Mononuclear cell (primary cell): ENCODE measurements at regions not wholly inside any gene's neighbourhood (a gene's known extent, or its start where the extent isn't known, plus 50 kb on each side); places are given as distances from the start of the nearest gene placed in this dataset.

Source experiments
- H3K27me3 ChIP-seq: 2 replicates; pipeline ENCODE4 v1.6.0; 2011; ENCODE audit warnings: low read length, control low read depth; ENCODE audit not compliant: insufficient read depth
- H3K4me1 ChIP-seq: 2 replicates; pipeline ENCODE4 v1.5.1; 2011; ENCODE audit warnings: mild to moderate bottlenecking, low read length, control low read depth; ENCODE audit not compliant: insufficient read depth
- H3K4me3 ChIP-seq: 2 replicates; pipeline ENCODE4 v1.5.1; 2011; ENCODE audit warnings: mild to moderate bottlenecking, low read length, moderate library complexity
- H3K9me3 ChIP-seq: 2 replicates; pipeline ENCODE4 v1.5.1; 2011; ENCODE audit warnings: low read depth, mild to moderate bottlenecking, control low read depth, low read length

DNA sequence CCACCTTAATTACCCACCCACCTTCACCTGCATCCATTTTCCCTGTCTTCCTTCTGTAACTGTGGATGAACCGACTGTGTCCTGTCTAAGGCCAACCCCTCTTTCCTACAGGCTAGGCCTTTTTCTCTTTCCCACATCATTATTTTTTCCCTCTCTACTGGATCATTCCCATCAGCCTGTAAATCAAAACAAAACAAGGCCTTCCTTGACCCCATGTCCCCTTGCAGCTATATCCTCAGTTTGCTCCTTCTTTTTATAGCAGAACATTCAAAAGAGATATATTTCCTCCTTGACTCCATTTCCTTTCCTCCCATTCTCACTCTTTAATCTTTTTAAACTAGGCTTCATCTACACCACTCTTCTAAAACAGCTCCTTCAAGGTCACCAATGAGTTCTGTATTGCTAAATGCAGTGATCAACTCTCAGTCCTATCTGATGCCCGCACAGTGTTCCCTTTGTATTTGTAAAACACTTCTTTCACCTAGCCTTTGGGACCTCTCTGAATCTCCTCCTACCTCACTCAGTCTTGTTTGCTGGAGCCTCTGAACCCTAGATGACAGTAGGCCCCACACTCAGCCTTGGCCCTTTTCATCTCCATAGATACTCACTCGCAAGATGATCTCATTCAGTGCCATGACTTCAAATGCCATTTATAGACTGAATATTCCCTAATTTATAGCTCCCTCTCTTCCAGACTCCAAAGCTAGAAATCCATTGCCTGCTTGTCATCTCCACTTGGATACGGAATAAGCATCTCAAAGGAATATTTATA lies 55.7 kb downstream of the CXCR4 start:
- Histone ChIP-seq H3K27me3 (no peaks in the 10 kb centered on the region), H3K9me3 (no peaks in the 10 kb centered on the region)

DNA sequence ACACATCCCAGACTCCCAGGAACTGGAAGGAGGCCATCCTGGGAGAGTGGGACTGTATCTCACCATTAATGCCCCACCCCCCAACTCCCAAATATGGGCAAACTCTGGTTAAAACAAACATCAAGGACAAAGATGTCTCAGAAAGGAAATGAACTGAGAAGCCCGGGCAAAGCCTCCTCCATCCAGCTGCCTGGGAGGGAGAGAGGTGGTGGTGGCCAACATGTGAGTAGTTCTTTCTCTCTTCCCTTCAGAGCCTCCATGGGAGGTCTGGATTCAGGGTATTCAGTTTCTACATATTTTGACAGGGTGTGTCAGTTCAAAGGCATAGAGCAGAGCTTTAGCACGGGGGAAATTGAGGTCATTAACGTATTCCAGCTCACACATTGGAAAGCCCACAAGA lies 57.5 kb downstream of the CXCR4 start:
- no peak overlapping the region for H3K4me3 ChIP-seq
- no peaks in the 10 kb centered on the region for H3K27me3 ChIP-seq
- no peaks in the 10 kb centered on the region for H3K9me3 ChIP-seq
- peaks cover 32% of the 10 kb centered on the region for H3K4me1 ChIP-seq

More for the DNA sequence above, 55.7 kb downstream of the CXCR4 start:
- Histone ChIP-seq H3K4me3 (no peak overlapping the region), H3K4me1 (peaks cover 26% of the 10 kb centered on the region)

DNA sequence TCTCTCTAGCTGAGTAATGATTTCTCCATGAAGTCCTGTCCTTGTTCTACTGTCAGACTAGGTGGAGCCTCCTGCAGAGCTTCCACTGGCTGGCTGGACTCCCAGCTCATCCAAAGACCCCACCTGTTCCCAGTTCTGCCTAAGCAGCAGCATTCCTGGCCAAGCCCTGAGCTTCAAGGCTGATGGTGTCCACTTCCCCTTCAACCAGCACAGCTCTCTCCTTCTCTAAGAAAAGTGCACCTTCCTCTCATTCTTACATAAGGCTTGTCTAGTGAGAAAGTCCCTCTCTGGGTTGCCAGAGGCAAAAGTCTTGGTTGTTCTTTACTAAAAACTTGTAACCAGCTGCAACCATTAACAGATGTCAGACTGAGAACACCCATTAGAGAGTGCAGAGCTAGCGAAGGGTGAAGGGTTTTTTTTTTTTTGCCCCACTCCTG lies 58.9 kb downstream of the CXCR4 start:
- no peak overlapping the region for H3K4me3 ChIP-seq
- H3K4me1 ChIP-seq: peaks cover 37% of the 10 kb centered on the region
- no peaks in the 10 kb centered on the region for H3K9me3 ChIP-seq
- no peaks in the 10 kb centered on the region for H3K27me3 ChIP-seq

DNA sequence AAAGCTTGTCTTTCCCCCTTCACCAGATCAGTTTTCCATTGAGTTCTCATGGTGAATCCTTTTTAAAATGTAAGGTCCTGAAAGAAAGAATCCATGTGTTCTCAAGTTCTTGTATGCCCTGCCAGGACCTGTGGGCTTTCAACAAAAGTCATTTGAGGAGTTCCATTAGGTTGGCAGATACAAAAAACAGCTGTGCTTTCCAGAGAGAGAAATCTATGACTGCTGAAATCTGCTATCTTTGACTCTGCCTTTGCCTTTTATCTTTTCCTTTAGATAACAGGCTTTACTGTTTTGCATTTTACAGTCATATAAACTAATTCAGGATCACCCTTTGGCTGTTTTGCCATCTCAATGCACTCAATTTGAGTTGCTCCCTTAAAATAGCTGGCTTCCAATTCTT lies 59.7 kb downstream of the CXCR4 start:
- Histone ChIP-seq H3K4me1 (peaks cover 37% of the 10 kb centered on the region), H3K9me3 (no peaks in the 10 kb centered on the region), H3K27me3 (no peaks in the 10 kb centered on the region), H3K4me3 (no peak overlapping the region)

- Histone ChIP-seq H3K27me3 (no peaks in the 10 kb centered on the region), H3K9me3 (no peaks in the 10 kb centered on the region), H3K4me1 (peaks cover 37% of the 10 kb centered on the region), H3K4me3 (no peak overlapping the region)
These were observed 60.2 kb downstream of the CXCR4 start for GRCh38 chr2:136057802-136058140.

DNA sequence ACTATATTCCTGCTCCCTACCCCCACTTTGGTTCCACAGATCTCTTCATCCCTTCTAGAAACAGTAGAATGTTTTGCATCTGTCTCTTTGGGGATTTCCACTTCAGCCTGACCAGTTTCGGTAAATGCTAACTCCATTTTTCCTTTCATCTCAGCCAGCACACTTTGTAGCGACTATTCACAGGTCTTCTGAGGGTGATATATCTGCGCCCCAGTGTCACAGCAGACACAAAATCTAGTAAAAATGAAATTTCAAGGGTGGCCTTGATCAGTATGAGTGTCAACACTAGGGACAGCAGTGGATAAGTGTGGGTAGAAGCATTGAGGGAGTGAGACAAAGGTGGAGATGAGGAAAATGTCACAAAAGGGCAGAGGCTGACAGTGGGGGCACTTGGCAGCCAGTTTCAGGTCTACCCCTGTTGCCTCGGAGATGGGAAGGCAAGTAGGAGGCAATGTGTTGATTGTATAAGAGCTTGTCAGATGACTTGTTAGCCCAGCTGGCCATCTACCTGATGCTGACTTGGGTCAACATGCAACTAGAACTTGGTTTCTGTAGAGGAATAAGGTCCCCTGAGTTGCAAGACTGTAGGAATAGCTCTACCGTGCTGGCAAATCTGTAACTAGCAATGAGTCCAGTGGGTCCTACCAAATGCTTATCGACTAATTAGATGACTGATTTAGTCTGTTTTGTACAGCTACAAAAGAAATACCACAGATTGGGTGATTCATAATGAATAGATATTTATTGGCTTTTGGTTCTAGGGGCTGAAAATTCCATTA lies 60.7 kb downstream of the CXCR4 start:
- peaks cover 39% of the 10 kb centered on the region for H3K4me1 ChIP-seq
- no peaks in the 10 kb centered on the region for H3K9me3 ChIP-seq
- no peak overlapping the region for H3K4me3 ChIP-seq
- no peaks in the 10 kb centered on the region for H3K27me3 ChIP-seq

- H3K9me3 ChIP-seq: no peaks in the 10 kb centered on the region
- H3K4me1 ChIP-seq: peaks cover 49% of the 10 kb centered on the region
- H3K27me3 ChIP-seq: no peaks in the 10 kb centered on the region
- H3K4me3 ChIP-seq: no peak overlapping the region
These were observed 61.8 kb downstream of the CXCR4 start for GRCh38 chr2:136055929-136056688.

DNA sequence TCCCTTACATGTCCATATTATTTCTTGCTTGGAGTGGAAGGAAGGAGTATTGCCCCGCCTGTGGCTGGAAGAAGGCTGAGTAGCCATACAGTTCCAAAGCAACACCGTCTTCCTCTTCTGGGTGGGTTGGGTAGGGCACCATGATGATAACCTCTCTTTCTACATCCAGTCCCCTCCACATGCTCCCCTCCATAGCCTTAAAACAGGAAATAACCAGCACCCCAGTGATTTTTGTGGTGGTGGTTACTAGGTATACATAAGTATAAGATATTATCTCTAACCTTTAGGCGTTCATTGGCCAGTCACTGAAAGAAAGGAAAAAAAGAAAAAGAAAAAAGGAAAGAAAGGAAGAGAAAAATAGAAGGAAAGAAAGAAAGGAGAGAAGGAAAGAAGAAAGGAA lies 63.1 kb downstream of the CXCR4 start:
- Histone ChIP-seq H3K9me3 (no peaks in the 10 kb centered on the region), H3K4me1 (peaks cover 61% of the 10 kb centered on the region), H3K27me3 (no peaks in the 10 kb centered on the region), H3K4me3 (no peak overlapping the region)

- Histone ChIP-seq H3K27me3 (no peaks in the 10 kb centered on the region), H3K4me3 (no peak overlapping the region), H3K4me1 (peaks cover 58% of the 10 kb centered on the region), H3K9me3 (no peaks in the 10 kb centered on the region)
These were observed 65.3 kb downstream of the CXCR4 start for GRCh38 chr2:136052369-136053362.

DNA sequence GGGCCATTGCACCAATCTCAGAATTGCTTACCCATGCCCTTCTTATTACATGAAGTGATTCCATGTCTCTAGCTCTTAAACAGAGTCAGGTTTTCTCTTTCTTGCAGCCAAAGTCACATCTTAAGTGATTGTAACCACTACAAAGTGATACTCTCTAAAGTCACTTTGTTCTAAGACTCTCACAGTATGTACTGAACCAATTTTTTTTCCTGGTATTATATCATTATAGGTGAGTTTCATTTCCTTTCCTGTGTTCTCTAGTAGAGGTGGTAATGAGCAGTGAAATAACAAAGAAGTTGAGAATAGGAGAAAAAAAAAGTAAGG lies 66.3 kb upstream of the DARS1 start:
- Histone ChIP-seq H3K4me1 (peaks cover 52% of the 10 kb centered on the region), H3K4me3 (no peak overlapping the region), H3K9me3 (no peaks in the 10 kb centered on the region), H3K27me3 (no peaks in the 10 kb centered on the region)

- Histone ChIP-seq H3K27me3 (no peaks in the 10 kb centered on the region), H3K9me3 (no peaks in the 10 kb centered on the region), H3K4me3 (no peak overlapping the region), H3K4me1 (peaks cover 57% of the 10 kb centered on the region)
These were observed 65.7 kb upstream of the DARS1 start for GRCh38 chr2:136051001-136051724.

- H3K9me3 ChIP-seq: no peaks in the 10 kb centered on the region
- H3K4me3 ChIP-seq: no peak overlapping the region
- H3K27me3 ChIP-seq: no peaks in the 10 kb centered on the region
- peaks cover 50% of the 10 kb centered on the region for H3K4me1 ChIP-seq
These were observed 64.8 kb upstream of the DARS1 start for GRCh38 chr2:136049991-136050920.
